Muscle of leg (tissue), 3 donors: ENCODE measurements at regions not wholly inside any gene's neighbourhood (a gene's known extent, or its start where the extent isn't known, plus 50 kb on each side); places are given as distances from the start of the nearest gene placed in this dataset.
A peak's percentile ranks its signal among the peaks of the same experiment; 100 is the strongest.

ENCODE experiments used
- DNase-seq: peaks from one replicate; pipeline ENCODE4 v3.0.0; 2013
- H3K27ac ChIP-seq: one replicate; pipeline ENCODE4 v1.5.1; 2013; ENCODE audit warnings: mild to moderate bottlenecking, low read length, control low read depth
- H3K27me3 ChIP-seq: one replicate; pipeline ENCODE4 v1.6.1; 2013; ENCODE audit warnings: low read length; ENCODE audit not compliant: control insufficient read depth, insufficient read depth
- H3K36me3 ChIP-seq: one replicate; pipeline ENCODE4 v1.6.1; 2013; ENCODE audit warnings: low read length; ENCODE audit not compliant: control insufficient read depth, insufficient read depth
- H3K4me1 ChIP-seq: one replicate; pipeline ENCODE4 v1.6.1; 2013; ENCODE audit warnings: low read length; ENCODE audit not compliant: control insufficient read depth, insufficient read depth
- H3K4me3 ChIP-seq: one replicate; pipeline ENCODE4 v1.5.1; 2013; ENCODE audit warnings: low read length, control low read depth
- H3K9me3 ChIP-seq: replicated peaks from 2 replicates; pipeline ENCODE4 v1.6.1; 2013; ENCODE audit warnings: low read depth, low read length; ENCODE audit not compliant: control insufficient read depth
- WGBS: methylation state at CpG from one replicate; pipeline ENCODE4 v1.1.5; 2013; ENCODE audit warnings: missing lambda C conversion rate; ENCODE audit not compliant: insufficient coverage; 5-methylcytosine and 5-hydroxymethylcytosine counted together

DNA sequence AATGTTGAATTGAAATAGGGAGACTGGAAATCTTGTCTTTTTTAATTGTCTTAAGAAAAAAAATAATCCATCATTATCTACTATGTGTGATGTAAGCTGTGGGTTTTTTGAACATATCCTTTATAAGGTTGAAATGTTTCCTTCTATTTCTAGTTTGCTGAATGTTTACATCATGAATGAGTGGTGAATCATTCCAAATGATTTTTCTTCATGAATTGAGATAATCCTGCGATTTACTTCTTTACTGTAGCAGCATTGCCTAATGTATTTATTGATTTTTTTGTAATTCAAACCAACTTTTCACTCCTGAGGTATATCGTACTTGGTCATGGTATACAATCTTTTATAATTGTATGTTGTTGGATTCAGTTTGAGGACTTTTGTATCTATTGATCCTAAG, 607.6 kb upstream of the PFKP start:
- H3K9me3 ChIP-seq = no peaks in the 10 kb centered on the region
- no peaks in the 10 kb centered on the region for H3K4me1 ChIP-seq
- no peak overlapping the region for H3K4me3 ChIP-seq
- no peaks in the 10 kb centered on the region for H3K36me3 ChIP-seq
- WGBS = no CpG with 5 or more reads among the region's 2 CpGs
- no peak for DNase-seq
- H3K27me3 ChIP-seq = no peaks in the 10 kb centered on the region
- H3K27ac ChIP-seq = no peak overlapping the region

DNA sequence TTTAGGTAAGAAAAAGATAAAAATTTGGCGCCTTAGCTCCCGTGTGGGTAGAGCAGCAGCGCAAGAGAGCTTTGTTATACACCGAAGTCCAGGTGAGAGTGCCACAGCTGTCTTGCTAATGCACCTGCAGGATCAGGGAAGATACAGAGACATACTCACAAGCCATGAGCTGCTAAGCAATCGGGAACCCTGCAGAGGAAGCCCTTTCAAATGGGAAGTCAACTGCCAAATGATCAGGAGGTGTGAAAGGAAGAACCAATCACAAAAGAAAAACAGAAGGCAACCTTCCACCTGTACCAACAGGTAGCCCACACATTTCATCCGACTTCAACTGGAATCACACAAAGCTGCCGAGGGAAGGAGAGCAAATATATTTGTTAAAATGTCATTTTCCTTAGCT, 610.5 kb upstream of the PFKP start:
- H3K4me3 ChIP-seq = no peak overlapping the region
- no peak for DNase-seq
- H3K27me3 ChIP-seq = no peaks in the 10 kb centered on the region
- H3K4me1 ChIP-seq = no peaks in the 10 kb centered on the region
- H3K9me3 ChIP-seq = no peaks in the 10 kb centered on the region
- H3K36me3 ChIP-seq = no peaks in the 10 kb centered on the region
- WGBS = 60% methylated on average over 1 of the region's 7 CpGs
- H3K27ac ChIP-seq = no peak overlapping the region

DNA sequence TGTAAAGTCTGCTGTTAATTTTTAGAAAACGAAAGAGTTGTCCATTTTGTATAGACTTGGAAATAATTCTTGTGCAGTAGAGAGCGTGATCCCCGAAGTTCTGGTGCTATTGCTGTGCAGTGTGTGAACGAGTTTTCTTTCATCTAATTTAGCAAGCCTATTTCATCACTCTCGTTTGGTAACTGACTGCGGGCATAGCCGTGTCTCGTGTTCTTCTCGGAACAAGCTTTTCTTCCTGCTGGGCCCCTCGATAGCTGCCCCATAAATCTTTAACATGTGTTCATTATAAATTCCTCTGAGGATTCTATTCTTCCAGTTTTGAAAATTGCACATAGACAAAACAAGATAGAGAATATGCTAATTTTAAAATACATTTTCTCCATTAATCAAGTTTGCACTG, 622.0 kb upstream of the PFKP start:
- no peak for DNase-seq
- 67% methylated on average over 7 of the region's 10 CpGs for WGBS
- H3K36me3 ChIP-seq = no peaks in the 10 kb centered on the region
- no peaks in the 10 kb centered on the region for H3K9me3 ChIP-seq
- no peak overlapping the region for H3K4me3 ChIP-seq
- no peaks in the 10 kb centered on the region for H3K27me3 ChIP-seq
- no peak overlapping the region for H3K27ac ChIP-seq
- no peaks in the 10 kb centered on the region for H3K4me1 ChIP-seq

DNA sequence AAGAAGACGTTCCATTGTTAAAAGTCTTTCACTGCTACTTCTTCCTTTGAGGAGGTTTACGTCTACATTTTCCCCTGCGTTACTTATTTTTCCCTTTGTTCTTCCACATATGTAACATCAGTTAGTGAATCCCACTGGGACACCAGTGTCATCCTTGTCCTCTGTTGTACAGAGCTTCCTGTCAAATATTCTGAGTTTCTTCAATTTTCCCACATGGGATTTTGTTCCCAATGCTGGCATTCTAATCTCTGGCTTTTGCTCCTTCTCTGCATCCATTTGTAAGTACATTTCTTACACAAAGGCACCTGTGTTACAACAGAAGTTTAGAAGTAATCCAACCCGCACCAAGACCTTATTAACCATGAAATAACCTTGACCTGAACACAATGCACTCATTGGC, 627.4 kb upstream of the PFKP start:
- WGBS = 67% methylated on average over 2 of the region's 4 CpGs
- no peaks in the 10 kb centered on the region for H3K4me1 ChIP-seq
- H3K27me3 ChIP-seq = no peaks in the 10 kb centered on the region
- no peak overlapping the region for H3K4me3 ChIP-seq
- no peaks in the 10 kb centered on the region for H3K9me3 ChIP-seq
- H3K27ac ChIP-seq = no peak overlapping the region
- no peaks in the 10 kb centered on the region for H3K36me3 ChIP-seq
- peak; percentile 6 for DNase-seq

DNA sequence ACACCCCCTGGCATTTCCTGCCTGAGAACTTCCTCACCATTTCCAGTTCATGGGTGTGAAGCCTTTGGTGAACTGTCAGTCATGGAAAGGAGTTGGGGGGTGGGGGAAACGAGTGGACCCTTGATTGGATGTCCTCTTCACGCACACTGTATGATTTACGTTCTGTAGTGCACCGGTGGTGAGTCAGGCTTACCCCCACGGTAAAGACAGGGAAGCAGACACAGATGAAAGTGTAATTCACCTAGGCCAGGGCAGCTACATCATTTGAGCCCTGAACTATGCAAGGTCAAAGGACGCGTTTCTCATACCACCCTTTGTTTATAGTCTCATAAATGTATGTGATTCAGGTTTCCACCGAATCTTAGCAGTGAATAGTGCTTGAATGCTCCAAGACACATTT, 628.3 kb upstream of the PFKP start:
- H3K36me3 ChIP-seq = no peaks in the 10 kb centered on the region
- 62% methylated on average over 5 of the region's 8 CpGs for WGBS

DNA sequence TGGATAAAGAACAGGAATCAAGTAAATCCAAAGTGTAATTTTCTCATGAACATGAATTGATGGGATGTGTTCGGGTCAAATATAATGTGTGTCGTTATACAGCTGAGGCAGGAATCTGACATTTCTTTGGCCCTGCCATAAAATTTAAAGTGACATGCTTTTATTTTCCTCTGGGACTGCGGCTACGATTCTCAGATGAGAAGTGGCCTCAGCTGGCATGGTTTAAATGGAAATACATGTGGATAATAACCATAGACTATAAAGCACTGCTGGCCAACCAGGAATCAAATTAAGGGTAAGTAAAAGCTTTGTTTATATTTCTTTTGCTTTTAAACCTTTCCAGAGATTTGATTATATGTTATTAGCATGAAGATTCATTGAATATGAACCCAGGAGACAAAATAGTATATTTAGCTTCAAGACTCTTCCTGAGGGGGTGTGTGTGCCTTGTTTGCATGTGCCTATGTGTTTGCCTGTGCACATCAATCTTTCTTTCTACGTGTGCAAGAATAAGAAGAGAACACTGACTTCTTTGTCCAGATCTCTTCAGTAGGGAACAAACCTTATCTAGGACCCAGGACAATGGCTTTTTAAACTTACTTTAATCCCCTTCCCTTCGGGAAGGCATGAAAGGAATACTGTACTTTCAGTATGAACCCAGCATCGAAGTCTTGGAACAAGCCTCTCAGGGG, 629.0 kb upstream of the PFKP start:
- no peaks in the 10 kb centered on the region for H3K27me3 ChIP-seq
- H3K4me3 ChIP-seq = no peak overlapping the region
- H3K4me1 ChIP-seq = no peaks in the 10 kb centered on the region
- H3K27ac ChIP-seq = no peak overlapping the region
- WGBS = 50% methylated on average over 2 of the region's 7 CpGs
- no peak for DNase-seq
- H3K9me3 ChIP-seq = no peaks in the 10 kb centered on the region
- no peaks in the 10 kb centered on the region for H3K36me3 ChIP-seq

More for the DNA sequence above, 628.3 kb upstream of the PFKP start:
- H3K27me3 ChIP-seq = no peaks in the 10 kb centered on the region
- H3K27ac ChIP-seq = no peak overlapping the region
- no peak overlapping the region for H3K4me3 ChIP-seq
- DNase-seq = no peak
- no peaks in the 10 kb centered on the region for H3K4me1 ChIP-seq
- no peaks in the 10 kb centered on the region for H3K9me3 ChIP-seq

DNA sequence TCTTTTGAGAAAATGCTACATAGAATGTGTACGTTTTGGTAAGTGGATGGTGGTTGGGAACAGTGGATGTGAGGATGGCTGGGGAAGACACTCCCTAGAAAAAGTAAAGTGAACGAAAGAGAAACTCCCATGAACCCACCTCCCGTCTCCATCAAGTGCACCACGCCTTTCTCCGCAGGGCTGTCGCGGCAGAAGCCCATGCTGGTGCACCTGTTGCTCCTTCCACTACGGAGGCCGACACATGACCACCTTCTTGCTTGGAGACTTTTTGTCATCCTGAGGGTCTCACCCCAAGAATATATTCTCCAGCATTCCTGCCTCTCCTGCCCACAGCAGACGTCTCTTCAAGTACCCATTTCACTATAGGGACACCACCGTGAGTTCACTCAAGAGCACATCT, 630.4 kb upstream of the PFKP start:
- no peak overlapping the region for H3K4me3 ChIP-seq
- no peaks in the 10 kb centered on the region for H3K4me1 ChIP-seq
- H3K36me3 ChIP-seq = no peaks in the 10 kb centered on the region
- WGBS = 90% methylated on average over 6 of the region's 11 CpGs
- H3K27ac ChIP-seq = no peak overlapping the region
- no peak for DNase-seq
- no peaks in the 10 kb centered on the region for H3K27me3 ChIP-seq
- no peaks in the 10 kb centered on the region for H3K9me3 ChIP-seq

DNA sequence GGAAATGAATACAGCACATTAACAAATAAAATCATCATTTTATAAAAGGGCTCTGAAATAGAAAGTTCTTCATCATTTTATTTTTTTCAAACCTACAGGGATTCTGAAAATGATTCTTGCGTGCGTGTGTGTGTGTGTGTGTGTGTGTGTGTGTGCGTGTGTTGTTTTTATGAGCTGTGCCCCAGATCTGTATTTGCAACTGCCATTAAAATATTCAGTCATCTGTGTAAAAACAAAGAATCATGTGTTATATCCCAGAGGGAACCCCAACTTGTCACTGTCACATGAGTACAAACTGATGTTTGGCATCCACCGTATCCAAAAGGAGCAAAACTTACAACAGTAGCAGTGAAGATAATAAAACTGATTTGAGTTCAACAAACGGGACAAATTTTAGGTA, 635.4 kb upstream of the PFKP start:
- no peak for DNase-seq
- Histone ChIP-seq H3K27me3 (no peaks in the 10 kb centered on the region), H3K27ac (no peak overlapping the region), H3K9me3 (no peaks in the 10 kb centered on the region), H3K36me3 (no peaks in the 10 kb centered on the region), H3K4me1 (no peaks in the 10 kb centered on the region), H3K4me3 (no peak overlapping the region)
- WGBS = no CpG with 5 or more reads among the region's 5 CpGs

GRCh38 chr10:2427412-2427811, 639.9 kb upstream of the PFKP start:
- no peaks in the 10 kb centered on the region for H3K9me3 ChIP-seq
- no peak for DNase-seq
- no CpG with 5 or more reads among the region's 2 CpGs for WGBS
- H3K27ac ChIP-seq = no peak overlapping the region
- no peaks in the 10 kb centered on the region for H3K27me3 ChIP-seq
- no peaks in the 10 kb centered on the region for H3K4me1 ChIP-seq
- H3K4me3 ChIP-seq = no peak overlapping the region
- no peaks in the 10 kb centered on the region for H3K36me3 ChIP-seq

DNA sequence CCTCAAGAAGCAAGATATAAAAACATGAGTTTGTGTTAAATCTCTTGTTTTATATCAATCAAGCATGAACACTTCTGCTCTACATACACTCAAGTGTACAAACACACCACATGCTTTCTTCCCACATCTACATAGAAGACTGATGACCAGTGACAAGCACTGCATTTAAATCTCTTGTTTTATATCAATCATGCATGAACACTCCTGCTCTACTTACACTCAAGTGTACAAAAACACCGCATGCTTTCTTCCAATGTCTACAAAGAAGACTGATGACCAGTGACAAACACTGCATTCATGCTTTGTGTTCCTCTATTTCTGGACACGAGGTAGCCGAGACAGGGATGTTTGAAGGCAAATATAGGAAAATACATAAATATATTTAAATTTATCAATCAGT, 642.0 kb upstream of the PFKP start:
- no peak overlapping the region for H3K4me3 ChIP-seq
- no peaks in the 10 kb centered on the region for H3K9me3 ChIP-seq
- DNase-seq = no peak
- H3K27me3 ChIP-seq = no peaks in the 10 kb centered on the region
- H3K4me1 ChIP-seq = no peaks in the 10 kb centered on the region
- no peak overlapping the region for H3K27ac ChIP-seq
- H3K36me3 ChIP-seq = no peaks in the 10 kb centered on the region
- no CpG with 5 or more reads among the region's 3 CpGs for WGBS

- Histone ChIP-seq H3K4me1 (no peaks in the 10 kb centered on the region), H3K27ac (no peak overlapping the region), H3K4me3 (no peak overlapping the region), H3K36me3 (no peaks in the 10 kb centered on the region), H3K9me3 (no peaks in the 10 kb centered on the region), H3K27me3 (no peaks in the 10 kb centered on the region)
- no peak for DNase-seq
- no CpG with 5 or more reads among the region's 4 CpGs for WGBS
These were observed 652.8 kb upstream of the PFKP start for GRCh38 chr10:2414562-2414961.
